ENCODE measurements at regions not wholly inside any gene's neighbourhood (a gene's known extent, or its start where the extent isn't known, plus 50 kb on each side); places are given as distances from the start of the nearest gene placed in this dataset.

- no peak for TF ChIP-seq POLR2A (IDR thresholded peaks at IDR 0.05)
- TF ChIP-seq CTCF (IDR thresholded peaks at IDR 0.05), result no peak
Observed at GRCh38 chr4:58649226-58649625, 1539.0 kb upstream of the IGFBP7 start.

Data from heart left ventricle (tissue), 13 donors.